Progenitor cell of endocrine pancreas (in vitro differentiated cells): ENCODE measurements at regions not wholly inside any gene's neighbourhood (a gene's known extent, or its start where the extent isn't known, plus 50 kb on each side); places are given as distances from the start of the nearest gene placed in this dataset.

Experiments used
- DNase-seq: peaks from one replicate; pipeline ENCODE4 v3.0.0; 2021; ENCODE audit warnings: low spot score; ENCODE audit not compliant: unreplicated experiment
- H3K27ac Mint-ChIP-seq: 2 replicates; pipeline ENCODE4 v1.8.0; 2021; ENCODE audit warnings: mild to moderate bottlenecking, moderate library complexity, mixed read lengths
- H3K27me3 Mint-ChIP-seq: 2 replicates; pipeline ENCODE4 v1.8.0; 2021; ENCODE audit warnings: mixed read lengths
- H3K36me3 Mint-ChIP-seq: 2 replicates; pipeline ENCODE4 v1.8.0; 2022; ENCODE audit warnings: mixed read lengths; ENCODE audit not compliant: insufficient read depth
- H3K4me1 Mint-ChIP-seq: 2 replicates; pipeline ENCODE4 v1.8.0; 2021; ENCODE audit warnings: low read depth, mixed read lengths
- H3K4me3 Mint-ChIP-seq: 2 replicates; pipeline ENCODE4 v1.8.0; 2021; ENCODE audit warnings: low read depth, mild to moderate bottlenecking, moderate library complexity, mixed read lengths
- H3K9me3 Mint-ChIP-seq: 2 replicates; pipeline ENCODE4 v1.8.0; 2021; ENCODE audit warnings: low read depth, mixed read lengths
- TF ChIP-seq, protein P1 (sequence below): fragments of 200-600 bp; sonication (generic); IDR thresholded peaks from one replicate; pipeline ENCODE4 v1.5.0; 2021; ENCODE audit warnings: antibody characterized with exemption, mild to moderate bottlenecking; ENCODE audit not compliant: unreplicated experiment

DNA sequence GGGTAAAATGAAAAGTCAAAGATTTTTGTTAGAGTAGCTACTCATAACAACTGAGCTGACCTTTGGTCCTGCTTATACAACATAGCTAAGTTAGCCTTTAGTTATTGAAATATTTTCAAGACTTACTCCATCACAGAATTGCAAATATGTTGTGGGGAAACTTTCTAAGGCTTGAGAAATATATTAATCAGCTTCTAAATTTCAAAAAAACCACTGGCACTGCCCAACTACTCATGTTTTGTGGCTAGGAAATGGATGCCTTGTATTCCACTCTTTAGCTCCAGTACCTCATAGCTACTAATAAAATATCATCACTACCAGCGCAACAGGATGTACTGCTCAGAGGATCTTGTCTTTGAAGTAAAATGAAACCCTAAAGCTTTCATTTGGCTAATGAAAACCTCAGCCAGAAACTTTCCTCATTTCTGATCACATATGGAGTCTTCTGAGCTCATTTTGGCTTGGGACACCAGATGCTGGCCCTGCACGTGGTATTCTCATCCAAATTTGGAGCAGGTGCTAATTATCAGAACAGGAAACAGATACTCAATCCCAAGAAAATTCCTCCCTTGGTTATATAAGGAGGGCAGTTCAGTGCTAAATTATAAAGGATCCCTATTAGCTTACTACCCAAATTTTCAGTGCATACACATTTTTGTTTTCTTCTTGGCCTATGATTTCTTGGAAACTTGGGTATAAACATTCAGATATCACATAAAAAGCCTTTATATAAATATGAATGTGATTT is 690.7 kb downstream of the ADGRL2 start:
- H3K9me3 Mint-ChIP-seq: peaks cover 20% of the 10 kb centered on the region
- H3K36me3 Mint-ChIP-seq: peaks cover 7% of the 10 kb centered on the region
- H3K27ac Mint-ChIP-seq: no peak overlapping the region
- peaks cover 1% of the 10 kb centered on the region for H3K4me1 Mint-ChIP-seq
- TF ChIP-seq, protein P1, sequence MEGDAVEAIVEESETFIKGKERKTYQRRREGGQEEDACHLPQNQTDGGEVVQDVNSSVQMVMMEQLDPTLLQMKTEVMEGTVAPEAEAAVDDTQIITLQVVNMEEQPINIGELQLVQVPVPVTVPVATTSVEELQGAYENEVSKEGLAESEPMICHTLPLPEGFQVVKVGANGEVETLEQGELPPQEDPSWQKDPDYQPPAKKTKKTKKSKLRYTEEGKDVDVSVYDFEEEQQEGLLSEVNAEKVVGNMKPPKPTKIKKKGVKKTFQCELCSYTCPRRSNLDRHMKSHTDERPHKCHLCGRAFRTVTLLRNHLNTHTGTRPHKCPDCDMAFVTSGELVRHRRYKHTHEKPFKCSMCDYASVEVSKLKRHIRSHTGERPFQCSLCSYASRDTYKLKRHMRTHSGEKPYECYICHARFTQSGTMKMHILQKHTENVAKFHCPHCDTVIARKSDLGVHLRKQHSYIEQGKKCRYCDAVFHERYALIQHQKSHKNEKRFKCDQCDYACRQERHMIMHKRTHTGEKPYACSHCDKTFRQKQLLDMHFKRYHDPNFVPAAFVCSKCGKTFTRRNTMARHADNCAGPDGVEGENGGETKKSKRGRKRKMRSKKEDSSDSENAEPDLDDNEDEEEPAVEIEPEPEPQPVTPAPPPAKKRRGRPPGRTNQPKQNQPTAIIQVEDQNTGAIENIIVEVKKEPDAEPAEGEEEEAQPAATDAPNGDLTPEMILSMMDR: no peak
- DNase-seq: no peak
- H3K4me3 Mint-ChIP-seq: no peak overlapping the region
- no peaks in the 10 kb centered on the region for H3K27me3 Mint-ChIP-seq

DNA sequence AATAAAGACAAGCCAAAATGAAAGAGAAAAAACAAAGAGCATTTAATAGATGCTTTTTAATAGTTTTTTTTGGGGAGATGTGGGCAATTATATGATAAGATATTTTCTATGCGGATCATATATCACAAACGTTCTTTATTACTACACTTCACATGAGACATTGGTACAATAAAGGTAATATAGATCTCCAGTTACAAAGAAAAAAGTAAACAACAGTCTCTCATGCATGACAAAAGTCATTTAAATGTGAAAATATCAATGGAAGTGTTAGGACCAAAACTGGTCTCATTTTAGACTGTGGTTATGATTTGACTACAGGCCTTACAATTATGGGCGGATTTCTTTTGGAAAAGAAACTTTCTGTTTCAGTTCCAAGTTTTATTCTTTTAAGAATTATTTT is 687.0 kb downstream of the ADGRL2 start:
- TF ChIP-seq, protein P1: no peak
- peaks cover 1% of the 10 kb centered on the region for H3K4me1 Mint-ChIP-seq
- H3K4me3 Mint-ChIP-seq: no peak overlapping the region
- no peak for DNase-seq
- H3K27ac Mint-ChIP-seq: no peak overlapping the region
- no peaks in the 10 kb centered on the region for H3K36me3 Mint-ChIP-seq
- H3K9me3 Mint-ChIP-seq: no peaks in the 10 kb centered on the region
- no peaks in the 10 kb centered on the region for H3K27me3 Mint-ChIP-seq

DNA sequence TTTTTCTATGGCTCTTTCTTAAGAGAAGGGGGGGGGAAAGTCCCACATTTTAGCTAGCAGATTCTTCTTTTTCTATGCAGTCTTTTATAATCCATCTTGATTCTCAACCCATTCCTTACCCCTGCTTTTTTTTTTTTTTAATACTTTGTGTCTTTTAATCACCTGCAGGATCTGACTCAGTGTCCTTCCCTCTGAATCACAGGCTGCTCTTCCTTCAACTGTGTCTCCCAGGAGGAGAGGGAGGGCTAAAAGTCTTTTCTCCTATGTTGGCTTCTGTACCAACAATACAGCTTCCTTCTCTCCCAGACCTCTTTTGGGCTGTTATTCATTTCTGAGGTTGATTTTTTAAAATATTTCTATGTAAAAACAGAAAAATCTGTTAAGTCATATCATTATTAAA is 686.2 kb downstream of the ADGRL2 start:
- Mint-ChIP-seq H3K27me3 (no peaks in the 10 kb centered on the region), H3K4me1 (peaks cover 1% of the 10 kb centered on the region), H3K9me3 (no peaks in the 10 kb centered on the region), H3K4me3 (no peak overlapping the region), H3K36me3 (no peaks in the 10 kb centered on the region), H3K27ac (no peak overlapping the region)
- DNase-seq: no peak
- TF ChIP-seq, protein P1: no peak

DNA sequence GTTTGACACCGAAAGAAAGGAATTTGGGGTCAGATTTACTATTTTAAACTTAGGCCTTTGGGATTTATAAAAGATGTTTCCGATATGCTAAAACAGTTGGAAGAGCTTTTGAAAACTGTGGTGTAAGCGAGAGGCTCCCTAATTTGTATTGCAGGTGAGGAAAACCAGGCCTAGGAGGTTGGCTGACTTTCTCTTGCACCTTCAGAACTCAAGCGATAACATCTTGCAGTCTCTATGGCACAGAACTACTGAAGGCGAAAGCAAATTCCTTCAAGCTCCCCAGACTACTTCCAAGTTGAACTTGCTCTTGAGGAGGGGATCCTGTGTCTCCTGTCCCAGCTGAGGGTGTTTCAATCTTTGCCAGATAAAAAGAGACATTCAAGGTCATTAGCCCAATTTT is 685.7 kb downstream of the ADGRL2 start:
- Mint-ChIP-seq H3K27ac (no peak overlapping the region), H3K36me3 (no peaks in the 10 kb centered on the region), H3K4me3 (no peak overlapping the region), H3K4me1 (peaks cover 1% of the 10 kb centered on the region), H3K27me3 (no peaks in the 10 kb centered on the region), H3K9me3 (no peaks in the 10 kb centered on the region)
- TF ChIP-seq, protein P1: no peak
- DNase-seq: no peak

DNA sequence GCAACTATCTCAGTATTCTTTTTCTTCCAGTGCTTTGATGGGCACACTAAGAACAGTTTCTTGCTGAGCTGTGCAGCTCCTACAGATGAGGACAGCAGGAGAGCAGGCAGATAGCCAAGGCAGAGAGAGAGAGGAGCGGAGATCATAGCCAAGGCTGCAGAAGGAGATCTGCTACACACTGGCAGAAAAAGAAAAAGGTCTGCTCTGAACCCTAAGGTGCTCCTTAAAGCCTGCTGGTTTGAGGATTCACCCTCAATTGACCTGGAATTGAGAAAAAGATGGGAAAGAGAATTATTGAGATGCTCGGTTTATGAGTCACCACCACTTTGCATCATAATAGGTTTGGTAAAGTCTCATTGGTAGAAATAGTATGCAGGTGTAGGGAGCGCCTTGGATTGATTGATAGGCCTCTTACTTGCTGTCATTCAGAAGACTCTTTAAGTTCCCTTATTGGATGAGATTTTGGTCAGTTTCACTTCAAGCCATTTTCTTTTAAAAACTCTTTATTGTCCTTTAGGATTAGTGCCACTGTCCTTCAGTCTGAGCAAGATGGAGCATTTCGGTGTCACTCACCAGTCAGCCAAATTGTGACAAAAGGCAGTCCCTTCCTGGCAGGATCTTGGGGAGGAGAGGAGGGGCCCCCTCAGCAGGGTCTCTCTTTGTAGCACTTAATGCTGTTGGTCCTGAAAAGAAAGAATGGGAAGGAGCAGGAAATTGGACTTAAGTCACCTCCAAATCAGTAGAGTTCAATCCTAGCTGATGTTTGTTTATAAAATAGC is 685.0 kb downstream of the ADGRL2 start:
- Mint-ChIP-seq H3K9me3 (no peaks in the 10 kb centered on the region), H3K27me3 (no peaks in the 10 kb centered on the region), H3K4me3 (no peak overlapping the region), H3K4me1 (no peaks in the 10 kb centered on the region), H3K27ac (no peak overlapping the region), H3K36me3 (no peaks in the 10 kb centered on the region)
- TF ChIP-seq, protein P1: no peak
- no peak for DNase-seq
